ENCODE measurements at regions not wholly inside any gene's neighbourhood (a gene's known extent, or its start where the extent isn't known, plus 50 kb on each side); places are given as distances from the start of the nearest gene placed in this dataset.

GRCh38 chr5:73305386-73305785 is 132.4 kb downstream of the TMEM174 start:
- Histone ChIP-seq H3K9ac (ENCODE audit: low read length) (no peak overlapping the region), H3K36me3 (replicated peaks; ENCODE audit: insufficient read depth, low read length) (no peaks in the 10 kb centered on the region), H3K79me2 (ENCODE audit: low read length) (no peaks in the 10 kb centered on the region), H4K20me1 (ENCODE audit: insufficient read depth, low read length) (no peaks in the 10 kb centered on the region), H3K4me3 (ENCODE audit: low read length) (no peak overlapping the region), H3K27ac (ENCODE audit: low read length) (no peak overlapping the region), H3F3A (ENCODE audit: insufficient read depth, low read length) (no peaks in the 10 kb centered on the region), H3K4me2 (ENCODE audit: low read depth, low read length) (no peak overlapping the region), H3K4me1 (ENCODE audit: low read length) (no peaks in the 10 kb centered on the region), H3K9me2 (replicated peaks; ENCODE audit: insufficient read depth, low read length) (no peaks in the 10 kb centered on the region), H3K27me3 (replicated peaks; ENCODE audit: insufficient read depth, low read length) (peaks cover 9% of the 10 kb centered on the region), H3K9me3 (replicated peaks; ENCODE audit: insufficient read depth, low read length) (no peaks in the 10 kb centered on the region), H2AFZ (ENCODE audit: low read length) (no peak overlapping the region)
- no peak for TF ChIP-seq EZH2phosphoT487 (IDR thresholded peaks at IDR 0.05; ENCODE audit: low read length)
- TF ChIP-seq EZH2 (optimal IDR thresholded peaks at IDR 0.05; ENCODE audit: low read depth, low read length), result no peak
- TF ChIP-seq CTCF (IDR thresholded peaks at IDR 0.05; ENCODE audit: low read length), result no peak
- DNase-seq, result no peak

- no peaks in the 10 kb centered on the region for H3K9me3 ChIP-seq (replicated peaks; ENCODE audit: insufficient read depth, low read length)
- no peaks in the 10 kb centered on the region for H3F3A ChIP-seq (ENCODE audit: insufficient read depth, low read length)
- no peaks in the 10 kb centered on the region for H4K20me1 ChIP-seq (ENCODE audit: insufficient read depth, low read length)
- no peak overlapping the region for H3K9ac ChIP-seq (ENCODE audit: low read length)
- no peaks in the 10 kb centered on the region for H3K36me3 ChIP-seq (replicated peaks; ENCODE audit: insufficient read depth, low read length)
- no peak for DNase-seq
- TF ChIP-seq EZH2 (optimal IDR thresholded peaks at IDR 0.05; ENCODE audit: low read depth, low read length), result no peak
- no peaks in the 10 kb centered on the region for H3K79me2 ChIP-seq (ENCODE audit: low read length)
- peaks cover 19% of the 10 kb centered on the region for H3K27me3 ChIP-seq (replicated peaks; ENCODE audit: insufficient read depth, low read length)
- H3K27ac ChIP-seq (ENCODE audit: low read length), result no peak overlapping the region
- no peak overlapping the region for H2AFZ ChIP-seq (ENCODE audit: low read length)
- no peaks in the 10 kb centered on the region for H3K4me1 ChIP-seq (ENCODE audit: low read length)
- H3K4me2 ChIP-seq (ENCODE audit: low read depth, low read length), result no peak overlapping the region
- H3K9me2 ChIP-seq (replicated peaks; ENCODE audit: insufficient read depth, low read length), result no peaks in the 10 kb centered on the region
- no peak overlapping the region for H3K4me3 ChIP-seq (ENCODE audit: low read length)
These were observed 131.4 kb downstream of the TMEM174 start for GRCh38 chr5:73304381-73304780.

GRCh38 chr5:73303148-73304079 is 130.4 kb downstream of the TMEM174 start:
- Histone ChIP-seq H3F3A (ENCODE audit: insufficient read depth, low read length) (no peaks in the 10 kb centered on the region), H3K27ac (ENCODE audit: low read length) (no peak overlapping the region), H3K27me3 (replicated peaks; ENCODE audit: insufficient read depth, low read length) (peaks cover 27% of the 10 kb centered on the region), H3K4me3 (ENCODE audit: low read length) (no peak overlapping the region), H3K9me3 (replicated peaks; ENCODE audit: insufficient read depth, low read length) (no peaks in the 10 kb centered on the region), H3K36me3 (replicated peaks; ENCODE audit: insufficient read depth, low read length) (no peaks in the 10 kb centered on the region), H3K9me2 (replicated peaks; ENCODE audit: insufficient read depth, low read length) (no peaks in the 10 kb centered on the region), H3K9ac (ENCODE audit: low read length) (no peak overlapping the region), H3K4me2 (ENCODE audit: low read depth, low read length) (no peak overlapping the region), H3K4me1 (ENCODE audit: low read length) (no peaks in the 10 kb centered on the region), H2AFZ (ENCODE audit: low read length) (no peak overlapping the region), H3K79me2 (ENCODE audit: low read length) (no peaks in the 10 kb centered on the region), H4K20me1 (ENCODE audit: insufficient read depth, low read length) (no peaks in the 10 kb centered on the region)
- no peak for DNase-seq
- TF ChIP-seq EZH2 (optimal IDR thresholded peaks at IDR 0.05; ENCODE audit: low read depth, low read length), result no peak
- TF ChIP-seq EZH2phosphoT487 (IDR thresholded peaks at IDR 0.05; ENCODE audit: low read length), result no peak
- no peak for TF ChIP-seq CTCF (IDR thresholded peaks at IDR 0.05; ENCODE audit: low read length)

- no peak overlapping the region for H3K9ac ChIP-seq (ENCODE audit: low read length)
- no peaks in the 10 kb centered on the region for H3F3A ChIP-seq (ENCODE audit: insufficient read depth, low read length)
- H3K9me2 ChIP-seq (replicated peaks; ENCODE audit: insufficient read depth, low read length), result no peaks in the 10 kb centered on the region
- H3K36me3 ChIP-seq (replicated peaks; ENCODE audit: insufficient read depth, low read length), result no peaks in the 10 kb centered on the region
- no peak for DNase-seq
- H3K4me1 ChIP-seq (ENCODE audit: low read length), result no peaks in the 10 kb centered on the region
- no peaks in the 10 kb centered on the region for H4K20me1 ChIP-seq (ENCODE audit: insufficient read depth, low read length)
- peaks cover 33% of the 10 kb centered on the region for H3K27me3 ChIP-seq (replicated peaks; ENCODE audit: insufficient read depth, low read length)
- H3K9me3 ChIP-seq (replicated peaks; ENCODE audit: insufficient read depth, low read length), result no peaks in the 10 kb centered on the region
- no peaks in the 10 kb centered on the region for H3K79me2 ChIP-seq (ENCODE audit: low read length)
- no peak overlapping the region for H3K4me2 ChIP-seq (ENCODE audit: low read depth, low read length)
- TF ChIP-seq EZH2phosphoT487 (IDR thresholded peaks at IDR 0.05; ENCODE audit: low read length) (no peak), EZH2 (optimal IDR thresholded peaks at IDR 0.05; ENCODE audit: low read depth, low read length) (no peak), CTCF (IDR thresholded peaks at IDR 0.05; ENCODE audit: low read length) (no peak)
- no peak overlapping the region for H2AFZ ChIP-seq (ENCODE audit: low read length)
- H3K27ac ChIP-seq (ENCODE audit: low read length), result no peak overlapping the region
- H3K4me3 ChIP-seq (ENCODE audit: low read length), result no peak overlapping the region
These were observed 129.8 kb downstream of the TMEM174 start for GRCh38 chr5:73302797-73303147.

All from MM.1S (cell line).